Stimulated activated CD4-positive, alpha-beta T cell treated with anti-CD3 and anti-CD28 coated beads, Interleukin-4, amount 100 ng/mL, for 4 hours (primary cell): ENCODE measurements at regions not wholly inside any gene's neighbourhood (a gene's known extent, or its start where the extent isn't known, plus 50 kb on each side); places are given as distances from the start of the nearest gene placed in this dataset.
"Not testable (repeated sequence)": the region's sequence is repeated elsewhere in the genome, so short reads cannot be mapped to it uniquely, and the experiment has no call there.

Experiments
- DNase-seq, 2 experiments: peaks; one replicate each; pipeline ENCODE4 v3.0.0-alpha.2; 2020

- no peak for DNase-seq
Observed at GRCh38 chr5:45081082-45081481, 272.3 kb downstream of the MRPS30 start.

- no peak for DNase-seq
Observed at GRCh38 chr5:45089870-45090269, 281.1 kb downstream of the MRPS30 start.

GRCh38 chr5:45093377-45093776 is 284.6 kb downstream of the MRPS30 start:
- no peak for DNase-seq

- no peak for DNase-seq
Observed at GRCh38 chr5:45094876-45095440, 286.2 kb downstream of the MRPS30 start.

- no peak for DNase-seq
Observed at GRCh38 chr5:45098483-45098882, 289.7 kb downstream of the MRPS30 start.

GRCh38 chr5:45101146-45101545 is 292.4 kb downstream of the MRPS30 start:
- DNase-seq = no peak

GRCh38 chr5:45105491-45105994 is 296.8 kb downstream of the MRPS30 start:
- no peak for DNase-seq

GRCh38 chr5:45109062-45109461 is 300.3 kb downstream of the MRPS30 start:
- DNase-seq = no peak

GRCh38 chr5:45109636-45110035 is 300.9 kb downstream of the MRPS30 start:
- no peak for DNase-seq

GRCh38 chr5:45110399-45110798 is 301.7 kb downstream of the MRPS30 start:
- DNase-seq = no peak

GRCh38 chr5:45113726-45114125 is 305.0 kb downstream of the MRPS30 start:
- DNase-seq = no peak

- no peak for DNase-seq
Observed at GRCh38 chr5:45132972-45133371, 324.2 kb downstream of the MRPS30 start.

GRCh38 chr5:45162974-45163373 is 354.2 kb downstream of the MRPS30 start:
- DNase-seq = no peak

- DNase-seq = no peak
Observed at GRCh38 chr5:45171563-45171962, 362.8 kb downstream of the MRPS30 start.

GRCh38 chr5:45172634-45173033 is 363.9 kb downstream of the MRPS30 start:
- not testable (repeated sequence) for DNase-seq

GRCh38 chr5:45179686-45180085 is 370.9 kb downstream of the MRPS30 start:
- DNase-seq = no peak

- DNase-seq = no peak
Observed at GRCh38 chr5:45189042-45189441, 380.3 kb downstream of the MRPS30 start.

- no peak for DNase-seq
Observed at GRCh38 chr5:45189481-45189880, 380.7 kb downstream of the MRPS30 start.

- no peak for DNase-seq
Observed at GRCh38 chr5:45195026-45195425, 386.3 kb downstream of the MRPS30 start.
